ENCODE measurements at regions not wholly inside any gene's neighbourhood (a gene's known extent, or its start where the extent isn't known, plus 50 kb on each side); places are given as distances from the start of the nearest gene placed in this dataset.

- TF ChIP-seq POLR2AphosphoS5 (IDR thresholded peaks at IDR 0.05; ENCODE audit: insufficient read depth in 1 of 2, low read depth in 1 of 2) (no peak), CTCF (IDR thresholded peaks at IDR 0.05) (no peak), POLR2A (IDR thresholded peaks at IDR 0.05) (no peak)
- no peak for DNase-seq (ENCODE audit: extremely low spot score in 2 of 2)
- Histone ChIP-seq H3K36me3 (no peaks in the 10 kb centered on the region), H3K9me3 (no peaks in the 10 kb centered on the region), H3K4me3 (no peak overlapping the region), H3K4me1 (no peaks in the 10 kb centered on the region), H3K27me3 (no peaks in the 10 kb centered on the region), H3K27ac (no peak overlapping the region)
- intact Hi-C loops (cut with DNase I) = no loop called here
Measured at GRCh38 chr6:165118736-165119135, 190.7 kb downstream of the C6orf118 start.

- Histone ChIP-seq H3K27me3 (no peaks in the 10 kb centered on the region), H3K4me1 (no peaks in the 10 kb centered on the region), H3K4me3 (no peak overlapping the region), H3K36me3 (no peaks in the 10 kb centered on the region), H3K27ac (no peak overlapping the region), H3K9me3 (no peaks in the 10 kb centered on the region)
- TF ChIP-seq CTCF (IDR thresholded peaks at IDR 0.05) = no peak
- no peak for TF ChIP-seq POLR2AphosphoS5 (IDR thresholded peaks at IDR 0.05; ENCODE audit: insufficient read depth in 1 of 2, low read depth in 1 of 2)
- no peak for TF ChIP-seq POLR2A (IDR thresholded peaks at IDR 0.05)
- no peak for DNase-seq (ENCODE audit: extremely low spot score in 2 of 2)
- intact Hi-C loops (cut with DNase I) = no loop called here
Measured at GRCh38 chr6:165117806-165118205, 191.6 kb downstream of the C6orf118 start.

- intact Hi-C loops (cut with DNase I) = no loop called here
- no peaks in the 10 kb centered on the region for H3K27me3 ChIP-seq
Measured at GRCh38 chr6:165117121-165117520, 192.3 kb downstream of the C6orf118 start.

GRCh38 chr6:165110860-165111259 lies 198.5 kb downstream of the C6orf118 start:
- H3K4me1 ChIP-seq = no peaks in the 10 kb centered on the region
- H3K36me3 ChIP-seq = no peaks in the 10 kb centered on the region
- no peak overlapping the region for H3K27ac ChIP-seq
- H3K4me3 ChIP-seq = no peak overlapping the region
- intact Hi-C loops (cut with DNase I) = loop anchor here (5.0 kb wide), 1 partner anchor 1181 kb away; no protein-coding TSS in a partner anchor
- no peak for DNase-seq (ENCODE audit: extremely low spot score in 2 of 2)
- TF ChIP-seq POLR2A (IDR thresholded peaks at IDR 0.05) (no peak), POLR2AphosphoS5 (IDR thresholded peaks at IDR 0.05; ENCODE audit: insufficient read depth in 1 of 2, low read depth in 1 of 2) (no peak), CTCF (IDR thresholded peaks at IDR 0.05) (no peak)
- no peaks in the 10 kb centered on the region for H3K9me3 ChIP-seq
- no peaks in the 10 kb centered on the region for H3K27me3 ChIP-seq

More at GRCh38 chr6:165117121-165117520, 192.3 kb downstream of the C6orf118 start:
- TF ChIP-seq POLR2A (IDR thresholded peaks at IDR 0.05) = no peak
- TF ChIP-seq CTCF (IDR thresholded peaks at IDR 0.05) = no peak
- TF ChIP-seq POLR2AphosphoS5 (IDR thresholded peaks at IDR 0.05; ENCODE audit: insufficient read depth in 1 of 2, low read depth in 1 of 2) = no peak
- Histone ChIP-seq H3K27ac (no peak overlapping the region), H3K4me1 (no peaks in the 10 kb centered on the region), H3K36me3 (no peaks in the 10 kb centered on the region), H3K9me3 (no peaks in the 10 kb centered on the region), H3K4me3 (no peak overlapping the region)
- no peak for DNase-seq (ENCODE audit: extremely low spot score in 2 of 2)

GRCh38 chr6:165109011-165109410 lies 200.4 kb downstream of the C6orf118 start:
- H3K27me3 ChIP-seq = no peaks in the 10 kb centered on the region
- DNase-seq (ENCODE audit: extremely low spot score in 2 of 2) = no peak
- no peaks in the 10 kb centered on the region for H3K9me3 ChIP-seq
- TF ChIP-seq POLR2AphosphoS5 (IDR thresholded peaks at IDR 0.05; ENCODE audit: insufficient read depth in 1 of 2, low read depth in 1 of 2) (no peak), POLR2A (IDR thresholded peaks at IDR 0.05) (no peak), CTCF (IDR thresholded peaks at IDR 0.05) (no peak)
- no peak overlapping the region for H3K4me3 ChIP-seq
- H3K27ac ChIP-seq = no peak overlapping the region
- H3K4me1 ChIP-seq = no peaks in the 10 kb centered on the region
- H3K36me3 ChIP-seq = no peaks in the 10 kb centered on the region
- intact Hi-C loops (cut with DNase I) = no loop called here
